GM12878 (cell line): ENCODE measurements at regions not wholly inside any gene's neighbourhood (a gene's known extent, or its start where the extent isn't known, plus 50 kb on each side); places are given as distances from the start of the nearest gene placed in this dataset.

Experiments
- ATAC-seq: fragments of 200-7000 bp; cut with Tn5 transposase; 3 replicates; pipeline ENCODE4 v1.9.1; 2020; ENCODE audit warnings: mild to moderate bottlenecking, moderate library complexity
- BruUV-seq: library from RNA; stranded (reverse); fragments of 400-500 nt; replicated peaks from 2 replicates; lab custom pipeline; 2021; lab: Mats Ljungman, UMichigan
- CTCF ChIA-PET: fragments of 300-600 bp; sonication (Branson Sonifier 250); formaldehyde crosslinking; extraction: SDS; loops from one replicate; lab custom pipeline; 2021; ENCODE audit warnings: inconsistent platforms; lab: Yijun Ruan, JAX
- POLR2A ChIA-PET: fragments of 350-600 bp; formaldehyde crosslinking; extraction: SDS; loops from one replicate; lab custom pipeline; 2021; ENCODE audit warnings: inconsistent platforms; lab: Charles Lee
- RAD21 ChIA-PET: fragments of 300-600 bp; sonication (Branson Sonifier 250); formaldehyde crosslinking; loops from one replicate; lab custom pipeline; 2023; ENCODE audit warnings: antibody characterized with exemption; ENCODE audit not compliant: unreplicated experiment; lab: Charles Lee
- SMC1A ChIA-PET: fragments of 300-600 bp; sonication (Branson Sonifier 250); formaldehyde crosslinking; loops from one replicate; lab custom pipeline; 2023; ENCODE audit not compliant: unreplicated experiment, uncharacterized antibody; lab: Charles Lee
- DNase-seq: peaks from one replicate; pipeline ENCODE4 v3.0.0-alpha.2; 2011; ENCODE audit warnings: low read depth, low spot score
- FAIRE-seq: peaks from 3 replicates; lab custom pipeline; 2011; peaks lifted over from hg19 to GRCh38; lab: Jason Lieb, UNC
- H2AFZ ChIP-seq: 2 replicates; pipeline ENCODE4 v1.6.0; 2011; ENCODE audit warnings: low read depth, low read length, control low read depth; ENCODE audit not compliant: control insufficient read depth
- H3K27ac ChIP-seq: 2 replicates; pipeline ENCODE4 v1.5.1; 2011; ENCODE audit warnings: control low read depth; ENCODE audit not compliant: control insufficient read depth, insufficient read depth
- H3K27me3 ChIP-seq, 2 experiments: replicated peaks in 1 of 2; 2 replicates each; pipeline versions ENCODE4 v1.6.0 to v1.6.1; 2011; ENCODE audit warnings: low read length in 1 of 2; ENCODE audit not compliant: control insufficient read depth in 2 of 2, insufficient read depth in 2 of 2
- H3K36me3 ChIP-seq, 2 experiments: 2 replicates each; pipeline ENCODE4 v1.5.1; 2011; ENCODE audit warnings: low read length in 1 of 2; ENCODE audit not compliant: control insufficient read depth in 2 of 2, insufficient read depth in 2 of 2
- H3K4me1 ChIP-seq: 2 replicates; pipeline ENCODE4 v1.6.1; 2011; ENCODE audit warnings: mild to moderate bottlenecking, low read length, moderate library complexity, mixed read lengths; ENCODE audit not compliant: control insufficient read depth, insufficient read depth
- H3K4me2 ChIP-seq: 2 replicates; pipeline ENCODE4 v1.6.0; 2011; ENCODE audit warnings: control low read depth; ENCODE audit not compliant: control insufficient read depth, insufficient read depth
- H3K4me3 ChIP-seq: fragments of 200-600 bp; sonication (generic); 2 replicates; pipeline ENCODE4 v1.5.1; 2016
- H3K79me2 ChIP-seq: 2 replicates; pipeline ENCODE4 v1.6.0; 2011; ENCODE audit warnings: low read length; ENCODE audit not compliant: control insufficient read depth, insufficient read depth
- H3K9ac ChIP-seq: 2 replicates; pipeline ENCODE4 v1.8.0; 2011; ENCODE audit warnings: low read length, control low read depth, mixed read lengths; ENCODE audit not compliant: control insufficient read depth, insufficient read depth
- H3K9me3 ChIP-seq: replicated peaks from 3 replicates; pipeline ENCODE4 v1.5.1; 2011; ENCODE audit warnings: mild to moderate bottlenecking, low read length; ENCODE audit not compliant: control insufficient read depth, insufficient read depth
- H4K20me1 ChIP-seq: 2 replicates; pipeline ENCODE4 v1.6.0; 2011; ENCODE audit not compliant: control insufficient read depth, insufficient read depth
- CBX5 ChIP-seq: sonication (generic); IDR thresholded peaks from 2 replicates; pipeline ENCODE4 v1.6.1; 2016; ENCODE audit warnings: low read depth, moderate library complexity, mild to moderate bottlenecking, inconsistent platforms
- CTCF ChIP-seq, 3 experiments: IDR thresholded peaks in 2 of 3; conservative IDR thresholded peaks in 1 of 3; 2 replicates each; pipeline ENCODE4 v1.5.1; 2011; ENCODE audit warnings: low read depth in 3 of 3, low read length in 3 of 3, mild to moderate bottlenecking in 3 of 3, control low read depth in 2 of 3, moderate library complexity in 2 of 3, inconsistent platforms in 1 of 3, mixed read lengths in 1 of 3; ENCODE audit not compliant: control insufficient read depth in 2 of 3, insufficient read depth in 1 of 3; ENCODE audit errors: extremely low read depth in 1 of 3
- ELK1 ChIP-seq: IDR thresholded peaks from 2 replicates; pipeline ENCODE4 v1.6.1; 2012; ENCODE audit warnings: low read depth, low read length, improper control_type of control experiment
- FOXK2 ChIP-seq: fragments of 450-650 bp; IDR thresholded peaks from 2 replicates; pipeline ENCODE4 v1.6.1; 2017; ENCODE audit warnings: mild to moderate bottlenecking, moderate library complexity
- GATAD2B ChIP-seq: fragments of 450-650 bp; conservative IDR thresholded peaks from 2 replicates; pipeline ENCODE4 v1.6.1; 2017; ENCODE audit warnings: low read depth, mild to moderate bottlenecking, moderate library complexity
- IKZF1 ChIP-seq: fragments of 450-650 bp; conservative IDR thresholded peaks from 2 replicates; pipeline ENCODE4 v1.6.1; 2017; ENCODE audit warnings: antibody characterized with exemption, mild to moderate bottlenecking
- IRF4 ChIP-seq: IDR thresholded peaks from 2 replicates; pipeline ENCODE4 v1.6.1; 2011; ENCODE audit warnings: low read depth, low read length
- LARP7 ChIP-seq: fragments of 450-650 bp; IDR thresholded peaks from 2 replicates; pipeline ENCODE4 v1.6.1; 2017; ENCODE audit warnings: mild to moderate bottlenecking
- MTA2 ChIP-seq: fragments of 450-650 bp; IDR thresholded peaks from 2 replicates; pipeline ENCODE4 v1.6.1; 2016; ENCODE audit warnings: low read depth, mild to moderate bottlenecking, moderate library complexity
- MTA3 ChIP-seq: IDR thresholded peaks from 2 replicates; pipeline ENCODE4 v1.6.1; 2012; ENCODE audit warnings: low read length, inconsistent platforms, borderline replicate concordance
- NFYA ChIP-seq: IDR thresholded peaks from 2 replicates; pipeline ENCODE4 v1.6.1; 2011; ENCODE audit warnings: low read depth, mild to moderate bottlenecking, low read length, improper control_type of control experiment, borderline replicate concordance
- NR2C1 ChIP-seq: fragments of 450-650 bp; IDR thresholded peaks from 2 replicates; pipeline ENCODE4 v1.6.1; 2017; ENCODE audit warnings: antibody characterized with exemption, mild to moderate bottlenecking, moderate library complexity
- SIX5 ChIP-seq: IDR thresholded peaks from 2 replicates; pipeline ENCODE4 v1.6.1; 2011; ENCODE audit warnings: mild to moderate bottlenecking, low read depth, low read length, moderate library complexity; ENCODE audit not compliant: severe bottlenecking
- TCF3 ChIP-seq: IDR thresholded peaks from 2 replicates; pipeline ENCODE4 v1.6.1; 2012; ENCODE audit warnings: low read depth, mild to moderate bottlenecking, low read length, borderline replicate concordance; ENCODE audit not compliant: insufficient read depth
- WRNIP1 ChIP-seq: IDR thresholded peaks from 2 replicates; pipeline ENCODE4 v1.6.1; 2011; ENCODE audit warnings: low read depth, low read length, improper control_type of control experiment, borderline replicate concordance
- YBX1 ChIP-seq: fragments of 450-650 bp; IDR thresholded peaks from 2 replicates; pipeline ENCODE4 v1.6.1; 2016; ENCODE audit warnings: antibody characterized with exemption
- ZNF274 ChIP-seq: IDR thresholded peaks from one replicate; pipeline ENCODE4 v1.8.0; 2011; ENCODE audit not compliant: insufficient read length, insufficient read depth
- WGBS: methylation state at CpG from one replicate; pipeline ENCODE4 v1.1.6; 2016; ENCODE audit warnings: low lambda C conversion rate; ENCODE audit not compliant: insufficient replicate concordance, insufficient coverage; ENCODE audit errors: missing lambda C conversion rate; 5-methylcytosine and 5-hydroxymethylcytosine counted together
- in situ Hi-C: fragments of 300-500 bp; cut with MboI; formaldehyde crosslinking; loops from 9 replicates; pipeline ENCODE4 v1.14.3; 2018; ENCODE audit warnings: mixed read lengths
- intact Hi-C: fragments of 100-400 bp; cut with micrococcal nuclease; formaldehyde crosslinking; loops from one replicate; pipeline ENCODE4 v1.14.2; 2022; ENCODE audit not compliant: unreplicated experiment
- TF ChIP-seq, protein P1 (sequence below): IDR thresholded peaks from 2 replicates; pipeline ENCODE4 v1.6.1; 2012; ENCODE audit warnings: improper control_type of control experiment, low read depth, low read length; ENCODE audit not compliant: insufficient replicate concordance

- TF ChIP-seq, protein P1, sequence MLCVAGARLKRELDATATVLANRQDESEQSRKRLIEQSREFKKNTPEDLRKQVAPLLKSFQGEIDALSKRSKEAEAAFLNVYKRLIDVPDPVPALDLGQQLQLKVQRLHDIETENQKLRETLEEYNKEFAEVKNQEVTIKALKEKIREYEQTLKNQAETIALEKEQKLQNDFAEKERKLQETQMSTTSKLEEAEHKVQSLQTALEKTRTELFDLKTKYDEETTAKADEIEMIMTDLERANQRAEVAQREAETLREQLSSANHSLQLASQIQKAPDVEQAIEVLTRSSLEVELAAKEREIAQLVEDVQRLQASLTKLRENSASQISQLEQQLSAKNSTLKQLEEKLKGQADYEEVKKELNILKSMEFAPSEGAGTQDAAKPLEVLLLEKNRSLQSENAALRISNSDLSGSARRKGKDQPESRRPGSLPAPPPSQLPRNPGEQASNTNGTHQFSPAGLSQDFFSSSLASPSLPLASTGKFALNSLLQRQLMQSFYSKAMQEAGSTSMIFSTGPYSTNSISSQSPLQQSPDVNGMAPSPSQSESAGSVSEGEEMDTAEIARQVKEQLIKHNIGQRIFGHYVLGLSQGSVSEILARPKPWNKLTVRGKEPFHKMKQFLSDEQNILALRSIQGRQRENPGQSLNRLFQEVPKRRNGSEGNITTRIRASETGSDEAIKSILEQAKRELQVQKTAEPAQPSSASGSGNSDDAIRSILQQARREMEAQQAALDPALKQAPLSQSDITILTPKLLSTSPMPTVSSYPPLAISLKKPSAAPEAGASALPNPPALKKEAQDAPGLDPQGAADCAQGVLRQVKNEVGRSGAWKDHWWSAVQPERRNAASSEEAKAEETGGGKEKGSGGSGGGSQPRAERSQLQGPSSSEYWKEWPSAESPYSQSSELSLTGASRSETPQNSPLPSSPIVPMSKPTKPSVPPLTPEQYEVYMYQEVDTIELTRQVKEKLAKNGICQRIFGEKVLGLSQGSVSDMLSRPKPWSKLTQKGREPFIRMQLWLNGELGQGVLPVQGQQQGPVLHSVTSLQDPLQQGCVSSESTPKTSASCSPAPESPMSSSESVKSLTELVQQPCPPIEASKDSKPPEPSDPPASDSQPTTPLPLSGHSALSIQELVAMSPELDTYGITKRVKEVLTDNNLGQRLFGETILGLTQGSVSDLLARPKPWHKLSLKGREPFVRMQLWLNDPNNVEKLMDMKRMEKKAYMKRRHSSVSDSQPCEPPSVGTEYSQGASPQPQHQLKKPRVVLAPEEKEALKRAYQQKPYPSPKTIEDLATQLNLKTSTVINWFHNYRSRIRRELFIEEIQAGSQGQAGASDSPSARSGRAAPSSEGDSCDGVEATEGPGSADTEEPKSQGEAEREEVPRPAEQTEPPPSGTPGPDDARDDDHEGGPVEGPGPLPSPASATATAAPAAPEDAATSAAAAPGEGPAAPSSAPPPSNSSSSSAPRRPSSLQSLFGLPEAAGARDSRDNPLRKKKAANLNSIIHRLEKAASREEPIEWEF: no peak
- TF ChIP-seq TCF3 (no peak), IKZF1 (no peak)
These were observed 61.3 kb upstream of the MXRA5 start (continued) for GRCh38 chrX:3407781-3408180.

GRCh38 chrX:3407121-3407520 is 60.7 kb upstream of the MXRA5 start:
- CTCF ChIA-PET: no interaction called here
- no peak for FAIRE-seq
- no TSS peak for BruUV-seq
- intact Hi-C loops (no loop called here), in situ Hi-C loops (no loop called here)
- no peak overlapping the region for H3K9ac ChIP-seq
- H3K27me3 ChIP-seq: no peaks in the 10 kb centered on the region
- no peaks in the 10 kb centered on the region for H3K79me2 ChIP-seq
- H3K27ac ChIP-seq: no peak overlapping the region
- no peak overlapping the region for H3K4me2 ChIP-seq
- no peak overlapping the region for H2AFZ ChIP-seq
- POLR2A ChIA-PET: no interaction called here
- H3K36me3 ChIP-seq: no peaks in the 10 kb centered on the region
- ATAC-seq: no peak
- no peaks in the 10 kb centered on the region for H4K20me1 ChIP-seq
- H3K4me1 ChIP-seq: no peaks in the 10 kb centered on the region
- no peaks in the 10 kb centered on the region for H3K9me3 ChIP-seq
- DNase-seq: no peak
- H3K4me3 ChIP-seq: no peak overlapping the region
- RAD21 ChIA-PET: no interaction called here
- WGBS: 9% methylated on average over 3 of the region's 3 CpGs
- SMC1A ChIA-PET: no interaction called here
- no peak for TF ChIP-seq WRNIP1
- TF ChIP-seq NR2C1: no peak
- no peak for TF ChIP-seq ZNF274
- TF ChIP-seq MTA3: no peak
- TF ChIP-seq MTA2: no peak
- no peak for TF ChIP-seq IRF4
- no peak for TF ChIP-seq ELK1
- TF ChIP-seq FOXK2: no peak
- no peak for TF ChIP-seq SIX5
- TF ChIP-seq LARP7: no peak
- TF ChIP-seq GATAD2B: no peak
- TF ChIP-seq CTCF (IDR thresholded peaks at IDR 0.05 in 2 of 3, conservative IDR thresholded peaks at IDR 0.05 in 1 of 3; ENCODE audit: control insufficient read depth in 2 of 3, extremely low read depth in 1 of 3, insufficient read depth in 1 of 3, low read depth in 3 of 3, low read length in 3 of 3): no peak
- no peak for TF ChIP-seq NFYA
- TF ChIP-seq YBX1: no peak
- no peak for TF ChIP-seq CBX5
